Mesenchymal stem cell (in vitro differentiated cells and primary cell): ENCODE measurements at regions not wholly inside any gene's neighbourhood (a gene's known extent, or its start where the extent isn't known, plus 50 kb on each side); places are given as distances from the start of the nearest gene placed in this dataset.
"Not testable (repeated sequence)": the region's sequence is repeated elsewhere in the genome, so short reads cannot be mapped to it uniquely, and the experiment has no call there.

Experiments
- DNase-seq: peaks from one replicate; pipeline ENCODE4 v3.0.0-alpha.2; 2013
- H2AFZ ChIP-seq: one replicate; pipeline ENCODE4 v1.6.1; 2013; ENCODE audit warnings: low read depth, mild to moderate bottlenecking, control low read depth, inconsistent platforms, low read length, moderate library complexity
- H2AK5ac ChIP-seq: 2 replicates; pipeline ENCODE4 v1.6.1; 2013; ENCODE audit warnings: low read length, moderate library complexity, mild to moderate bottlenecking, inconsistent platforms; ENCODE audit not compliant: severe bottlenecking
- H2BK120ac ChIP-seq: one replicate; pipeline ENCODE4 v1.6.1; 2013; ENCODE audit warnings: low read depth, mild to moderate bottlenecking, inconsistent platforms, low read length, moderate library complexity
- H2BK12ac ChIP-seq, 2 experiments: one replicate each; pipeline ENCODE4 v1.6.1; 2013; ENCODE audit warnings: inconsistent platforms in 2 of 2, low read length in 2 of 2, mild to moderate bottlenecking in 2 of 2, moderate library complexity in 2 of 2, control low read depth in 1 of 2
- H2BK15ac ChIP-seq: one replicate; pipeline ENCODE4 v1.6.1; 2013; ENCODE audit warnings: mild to moderate bottlenecking, low read depth, inconsistent platforms; ENCODE audit not compliant: poor library complexity, severe bottlenecking
- H2BK5ac ChIP-seq: 2 replicates; pipeline ENCODE4 v1.6.1; 2013; ENCODE audit warnings: low read depth, mild to moderate bottlenecking, low read length, control low read depth, inconsistent platforms; ENCODE audit not compliant: poor library complexity, severe bottlenecking
- H3K14ac ChIP-seq, 2 experiments: one replicate each; pipeline ENCODE4 v1.6.1; 2013; ENCODE audit warnings: inconsistent platforms in 2 of 2, low read length in 2 of 2, control low read depth in 1 of 2, mild to moderate bottlenecking in 1 of 2, moderate library complexity in 1 of 2
- H3K18ac ChIP-seq, 2 experiments: one replicate each; pipeline ENCODE4 v1.6.1; 2013; ENCODE audit warnings: inconsistent platforms in 2 of 2, low read length in 2 of 2, control low read depth in 1 of 2, low read depth in 1 of 2, mild to moderate bottlenecking in 1 of 2
- H3K23ac ChIP-seq, 2 experiments: one replicate each; pipeline ENCODE4 v1.6.1; 2013; ENCODE audit warnings: inconsistent platforms in 2 of 2, low read length in 2 of 2, mild to moderate bottlenecking in 2 of 2, moderate library complexity in 2 of 2, control low read depth in 1 of 2
- H3K27ac ChIP-seq: 2 replicates; pipeline ENCODE4 v1.5.1; 2013; ENCODE audit warnings: mild to moderate bottlenecking, moderate library complexity, low read length, control low read depth, inconsistent platforms; ENCODE audit not compliant: poor library complexity, severe bottlenecking
- H3K27me3 ChIP-seq, 2 experiments: 2 replicates each; pipeline versions ENCODE4 v1.6.1 to v1.7.0; 2013; ENCODE audit warnings: low read length in 2 of 2, mild to moderate bottlenecking in 2 of 2, moderate library complexity in 2 of 2, control low read depth in 1 of 2, inconsistent platforms in 1 of 2; ENCODE audit not compliant: control insufficient read depth in 1 of 2, insufficient read depth in 1 of 2
- H3K36me3 ChIP-seq, 2 experiments: 2 replicates each; pipeline versions ENCODE4 v1.6.1 to v1.7.0; 2013; ENCODE audit warnings: low read length in 2 of 2, control low read depth in 1 of 2, inconsistent platforms in 1 of 2, low read depth in 1 of 2, mild to moderate bottlenecking in 1 of 2; ENCODE audit not compliant: insufficient read depth in 2 of 2, control insufficient read depth in 1 of 2
- H3K4ac ChIP-seq, 2 experiments: one replicate each; pipeline ENCODE4 v1.6.1; 2013; ENCODE audit warnings: inconsistent platforms in 2 of 2, low read length in 2 of 2, mild to moderate bottlenecking in 2 of 2, moderate library complexity in 2 of 2, control low read depth in 1 of 2, low read depth in 1 of 2
- H3K4me1 ChIP-seq: 2 replicates; pipeline ENCODE4 v1.6.1; 2013; ENCODE audit warnings: low read depth, low read length, control low read depth; ENCODE audit not compliant: control insufficient read depth, insufficient read depth
- H3K4me2 ChIP-seq: 2 replicates; pipeline ENCODE4 v1.6.1; 2013; ENCODE audit warnings: low read length, mild to moderate bottlenecking, inconsistent platforms; ENCODE audit not compliant: poor library complexity, severe bottlenecking
- H3K4me3 ChIP-seq, 2 experiments: 2 replicates each; pipeline versions ENCODE4 v1.5.1 to v1.7.0; 2013; ENCODE audit warnings: low read length in 2 of 2, mild to moderate bottlenecking in 2 of 2, control low read depth in 1 of 2, low read depth in 1 of 2; ENCODE audit not compliant: insufficient read depth in 1 of 2
- H3K79me1 ChIP-seq: replicated peaks from 2 replicates; pipeline ENCODE4 v1.6.1; 2013; ENCODE audit warnings: mild to moderate bottlenecking, control low read depth, low read length, inconsistent platforms; ENCODE audit not compliant: poor library complexity, severe bottlenecking
- H3K9ac ChIP-seq: 2 replicates; pipeline ENCODE4 v1.7.0; 2013; ENCODE audit warnings: mild to moderate bottlenecking, low read length, moderate library complexity
- H3K9me3 ChIP-seq: 2 replicates; pipeline ENCODE4 v1.7.0; 2013; ENCODE audit warnings: mild to moderate bottlenecking, low read length; ENCODE audit not compliant: control insufficient read depth
- H4K8ac ChIP-seq: one replicate; pipeline ENCODE4 v1.6.1; 2013; ENCODE audit warnings: inconsistent platforms, mild to moderate bottlenecking, low read length, moderate library complexity
- H4K91ac ChIP-seq: one replicate; pipeline ENCODE4 v1.6.1; 2013; ENCODE audit warnings: mild to moderate bottlenecking, low read length, inconsistent platforms
- WGBS: methylation state at CpG from one replicate; pipeline ENCODE4 v1.1.7; 2013; ENCODE audit warnings: mixed read lengths; 5-methylcytosine and 5-hydroxymethylcytosine counted together

GRCh38 chr3:40698611-40699010 lies 173.9 kb downstream of the ZNF621 start:
- not testable (repeated sequence) for DNase-seq, H2BK15ac ChIP-seq, H2AK5ac ChIP-seq, H2BK120ac ChIP-seq, H3K4me2 ChIP-seq, H2BK5ac ChIP-seq, H2BK12ac ChIP-seq, H3K4ac ChIP-seq, H3K79me1 ChIP-seq, H3K36me3 ChIP-seq, H3K4me1 ChIP-seq, H4K91ac ChIP-seq, H3K23ac ChIP-seq, H3K14ac ChIP-seq, H3K9me3 ChIP-seq, H3K18ac ChIP-seq, H3K9ac ChIP-seq, H3K4me3 ChIP-seq, H4K8ac ChIP-seq, H3K27ac ChIP-seq, H2AFZ ChIP-seq
- H3K27me3 ChIP-seq, result peaks cover 0 to 22% of the 10 kb centered on the region in 2 experiments

GRCh38 chr3:40701016-40701588 lies 176.3 kb downstream of the ZNF621 start:
- Histone ChIP-seq H4K8ac (no peak overlapping the region), H3K4ac (no peak overlapping the region), H3K18ac (no peak overlapping the region), H2AK5ac (no peak overlapping the region), H3K23ac (no peak overlapping the region), H3K9ac (no peak overlapping the region), H3K27ac (no peak overlapping the region), H2BK120ac (no peak overlapping the region), H3K79me1 (no peaks in the 10 kb centered on the region), H3K14ac (no peak overlapping the region), H3K4me1 (no peaks in the 10 kb centered on the region), H4K91ac (no peak overlapping the region), H3K36me3 (no peaks in the 10 kb centered on the region), H2BK12ac (no peak overlapping the region), H3K4me3 (no peak overlapping the region), H3K27me3 (peaks cover 0 to 18% of the 10 kb centered on the region in 2 experiments), H2BK15ac (no peak overlapping the region), H3K4me2 (no peak overlapping the region), H3K9me3 (peaks cover 7% of the 10 kb centered on the region), H2BK5ac (no peak overlapping the region), H2AFZ (no peak overlapping the region)
- 95% methylated on average over 1 of the region's 1 CpG for WGBS
- DNase-seq, result no peak

GRCh38 chr3:40704224-40704623 lies 179.5 kb downstream of the ZNF621 start:
- H3K14ac ChIP-seq, result no peak overlapping the region
- WGBS, result no CpG with 5 or more reads among the region's 1 CpG

GRCh38 chr3:40705663-40706062 lies 180.9 kb downstream of the ZNF621 start:
- no peak overlapping the region for H3K4ac ChIP-seq
- H4K91ac ChIP-seq, result no peak overlapping the region
- H2BK120ac ChIP-seq, result no peak overlapping the region

More at GRCh38 chr3:40704224-40704623, 179.5 kb downstream of the ZNF621 start:
- Histone ChIP-seq H3K27me3 (peaks cover 6 to 21% of the 10 kb centered on the region in 2 experiments), H2BK12ac (no peak overlapping the region), H3K9me3 (peaks cover 7% of the 10 kb centered on the region), H3K27ac (no peak overlapping the region), H3K18ac (no peak overlapping the region), H3K4ac (no peak overlapping the region), H3K23ac (no peak overlapping the region), H3K4me2 (no peak overlapping the region), H2AFZ (no peak overlapping the region), H4K8ac (no peak overlapping the region), H3K36me3 (no peaks in the 10 kb centered on the region), H3K9ac (no peak overlapping the region), H3K79me1 (no peaks in the 10 kb centered on the region), H3K4me1 (no peaks in the 10 kb centered on the region), H2AK5ac (no peak overlapping the region), H2BK15ac (no peak overlapping the region), H3K4me3 (no peak overlapping the region), H4K91ac (no peak overlapping the region), H2BK120ac (no peak overlapping the region), H2BK5ac (no peak overlapping the region)
- DNase-seq, result no peak

More at GRCh38 chr3:40705663-40706062, 180.9 kb downstream of the ZNF621 start:
- no peak overlapping the region for H2BK5ac ChIP-seq
- no peak overlapping the region for H2BK12ac ChIP-seq
- no peak overlapping the region for H3K9ac ChIP-seq
- DNase-seq, result no peak
- peaks cover 6 to 18% of the 10 kb centered on the region in 2 experiments for H3K27me3 ChIP-seq
- no peak overlapping the region for H3K14ac ChIP-seq
- no peak overlapping the region for H3K18ac ChIP-seq
- H3K4me2 ChIP-seq, result no peak overlapping the region
- H3K79me1 ChIP-seq, result no peaks in the 10 kb centered on the region
- H3K4me3 ChIP-seq, result no peak overlapping the region
- H3K4me1 ChIP-seq, result no peaks in the 10 kb centered on the region
- H2BK15ac ChIP-seq, result no peak overlapping the region
- no peak overlapping the region for H3K23ac ChIP-seq
- H3K9me3 ChIP-seq, result peaks cover 7% of the 10 kb centered on the region
- H2AK5ac ChIP-seq, result no peak overlapping the region
- no peaks in the 10 kb centered on the region for H3K36me3 ChIP-seq
- H3K27ac ChIP-seq, result no peak overlapping the region
- no peak overlapping the region for H2AFZ ChIP-seq
- no peak overlapping the region for H4K8ac ChIP-seq
